Right cardiac atrium (tissue), 5 donors: ENCODE measurements at regions not wholly inside any gene's neighbourhood (a gene's known extent, or its start where the extent isn't known, plus 50 kb on each side); places are given as distances from the start of the nearest gene placed in this dataset.

Source experiments
- ATAC-seq, 2 donors: fragments of 200-7000 bp; cut with Tn5 transposase; one replicate each; pipeline versions ENCODE4 v1.8.0 to v1.9.1; 2020; ENCODE audit warnings: moderate library complexity in 2 of 2, mild to moderate bottlenecking in 1 of 2
- DNase-seq, 3 donors: peaks; one replicate each; pipeline ENCODE4 v3.0.0-alpha.2; 2020
- H3K27ac ChIP-seq: one replicate; pipeline ENCODE4 v1.5.1; 2013; ENCODE audit warnings: mild to moderate bottlenecking, low read length, control low read depth, moderate library complexity
- H3K27me3 ChIP-seq: one replicate; pipeline ENCODE4 v1.6.1; 2013; ENCODE audit not compliant: control insufficient read depth, insufficient read depth
- H3K4me1 ChIP-seq: one replicate; pipeline ENCODE4 v1.6.1; 2013; ENCODE audit warnings: low read length; ENCODE audit not compliant: control insufficient read depth, insufficient read depth
- H3K4me3 ChIP-seq: one replicate; pipeline ENCODE4 v1.5.1; 2013; ENCODE audit warnings: low read length, control low read depth
- H3K9me3 ChIP-seq: one replicate; pipeline ENCODE4 v1.6.1; 2013; ENCODE audit warnings: low read length; ENCODE audit not compliant: control insufficient read depth
- WGBS: extraction: QIAGEN DNeasy Blood & Tissue Kit; methylation state at CpG from one replicate; pipeline ENCODE4 v1.1.7; 2013; 5-methylcytosine and 5-hydroxymethylcytosine counted together
- intact Hi-C, 4 donors: fragments of 100-400 bp; cut with DNase I; formaldehyde crosslinking; loops; one replicate each; pipeline versions ENCODE4 v1.11.0 to v1.14.0; 2022 to 2023
- donor health status: healthy with polysubstance abuse.
- donor health status: DM: no; HTN: yes; CAD: no.
- donor health status: DM: no; HTN: no; CAD: no.
- donor health status: DM: no; HTN: yes; CAD: no; lungs with severe emphysema.
- donor health status: DM: yes; HTN: yes; CAD: no.

DNA sequence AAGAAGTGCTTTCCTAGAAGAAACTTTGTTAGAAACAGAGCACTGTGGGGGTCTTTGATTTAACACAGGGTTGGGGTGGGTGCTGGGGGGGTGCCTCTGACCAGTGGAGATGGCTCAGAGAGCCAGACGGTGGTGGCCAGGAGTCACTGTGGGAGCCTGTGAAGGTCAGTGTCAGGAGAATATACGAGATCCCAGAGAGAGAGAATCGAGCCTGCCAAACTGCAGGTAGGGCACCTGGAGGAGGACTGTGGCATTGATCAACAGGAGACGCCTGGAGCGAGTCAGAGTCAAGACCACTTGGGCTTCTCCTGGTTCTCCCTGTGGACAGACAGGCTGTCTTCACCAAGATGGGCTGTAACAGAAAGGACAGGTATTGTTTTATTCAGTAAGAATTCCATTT lies 136.5 kb upstream of the TWIST2 start:
- H3K27ac ChIP-seq = no peak overlapping the region

GRCh38 chr2:238712011-238712410 lies 135.9 kb upstream of the TWIST2 start:
- no peak for DNase-seq
- WGBS = 97% methylated on average over 4 of the region's 4 CpGs
- intact Hi-C loops = no loop called here

More for the DNA sequence above, 136.5 kb upstream of the TWIST2 start:
- no peaks in the 10 kb centered on the region for H3K9me3 ChIP-seq
- no peak overlapping the region for H3K4me3 ChIP-seq
- WGBS = 83% methylated on average over 5 of the region's 5 CpGs
- H3K27me3 ChIP-seq = no peaks in the 10 kb centered on the region
- H3K4me1 ChIP-seq = no peaks in the 10 kb centered on the region
- intact Hi-C loops = no loop called here
- no peak for ATAC-seq
- no peak for DNase-seq

GRCh38 chr2:238713198-238713826 lies 134.6 kb upstream of the TWIST2 start:
- WGBS = 92% methylated on average over 6 of the region's 6 CpGs
- Histone ChIP-seq H3K27ac (no peak overlapping the region), H3K4me3 (no peak overlapping the region), H3K4me1 (no peaks in the 10 kb centered on the region), H3K9me3 (no peaks in the 10 kb centered on the region), H3K27me3 (no peaks in the 10 kb centered on the region)
- intact Hi-C loops = no loop called here
- no peak for DNase-seq
- ATAC-seq = no peak

More at GRCh38 chr2:238712011-238712410, 135.9 kb upstream of the TWIST2 start:
- no peaks in the 10 kb centered on the region for H3K9me3 ChIP-seq
- H3K27me3 ChIP-seq = no peaks in the 10 kb centered on the region
- no peak overlapping the region for H3K27ac ChIP-seq
- no peak overlapping the region for H3K4me3 ChIP-seq
- ATAC-seq = no peak
- H3K4me1 ChIP-seq = no peaks in the 10 kb centered on the region

- H3K4me1 ChIP-seq = no peaks in the 10 kb centered on the region
- H3K27me3 ChIP-seq = no peaks in the 10 kb centered on the region
- ATAC-seq (no peak), DNase-seq (peak in 1 of 3 donors; percentile 55)
- no peak overlapping the region for H3K27ac ChIP-seq
- intact Hi-C loops = no loop called here
- WGBS = 70% methylated on average over 9 of the region's 9 CpGs
- H3K9me3 ChIP-seq = no peaks in the 10 kb centered on the region
- no peak overlapping the region for H3K4me3 ChIP-seq
Measured at GRCh38 chr2:238714038-238714528, 133.8 kb upstream of the TWIST2 start.

DNA sequence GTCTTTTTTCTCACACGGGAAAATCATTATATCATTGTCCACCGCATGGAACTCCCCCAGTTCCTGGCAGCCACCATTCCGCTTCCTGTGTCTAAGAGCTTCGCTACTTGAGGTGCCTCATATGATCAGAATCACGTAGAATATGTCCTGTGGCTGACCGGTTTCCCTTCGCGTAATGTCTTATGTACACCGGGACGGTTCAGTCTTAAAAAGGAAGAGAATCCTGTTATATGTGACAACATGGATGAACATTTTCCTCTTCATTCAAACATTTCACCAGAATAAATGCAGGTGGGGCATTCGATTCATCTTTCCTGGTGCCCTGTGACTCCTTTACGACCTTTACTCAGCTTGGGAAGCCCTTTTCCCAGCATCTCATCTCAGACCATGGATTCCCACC lies 131.7 kb upstream of the TWIST2 start:
- Histone ChIP-seq H3K4me3 (no peak overlapping the region), H3K4me1 (no peaks in the 10 kb centered on the region), H3K9me3 (no peaks in the 10 kb centered on the region), H3K27me3 (no peaks in the 10 kb centered on the region), H3K27ac (no peak overlapping the region)
- ATAC-seq (no peak), DNase-seq (no peak)
- 85% methylated on average over 12 of the region's 12 CpGs for WGBS
- intact Hi-C loops = no loop called here

- H3K4me1 ChIP-seq = no peaks in the 10 kb centered on the region
- intact Hi-C loops = no loop called here
- 69% methylated on average over 17 of the region's 17 CpGs for WGBS
- H3K9me3 ChIP-seq = no peaks in the 10 kb centered on the region
- DNase-seq (no peak), ATAC-seq (no peak)
- H3K27ac ChIP-seq = no peak overlapping the region
- H3K4me3 ChIP-seq = no peak overlapping the region
- no peaks in the 10 kb centered on the region for H3K27me3 ChIP-seq
Measured at GRCh38 chr2:238716585-238716984, 131.3 kb upstream of the TWIST2 start.

DNA sequence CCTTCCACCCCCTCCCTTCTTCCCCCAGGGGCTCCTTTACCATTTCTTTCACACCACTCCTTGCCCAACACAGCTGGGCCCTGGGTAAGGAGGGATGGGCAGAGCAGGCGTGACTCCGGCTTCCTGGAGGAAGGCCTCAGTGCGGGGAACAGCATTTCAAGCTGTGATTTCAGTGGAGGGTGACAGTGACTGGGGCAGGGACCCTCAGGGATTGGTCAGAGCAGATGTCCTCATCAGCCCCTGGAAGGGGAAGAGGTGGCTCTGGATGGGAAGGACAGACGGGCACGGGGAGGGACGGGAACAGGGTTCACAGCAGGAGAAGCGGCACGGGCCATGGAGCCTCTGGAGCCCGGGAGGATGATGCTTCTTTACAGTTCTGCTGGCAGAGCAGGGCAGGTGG lies 130.8 kb upstream of the TWIST2 start:
- WGBS = 81% methylated on average over 9 of the region's 9 CpGs
- intact Hi-C loops = no loop called here
- H3K4me1 ChIP-seq = no peaks in the 10 kb centered on the region
- no peak overlapping the region for H3K4me3 ChIP-seq
- ATAC-seq (no peak), DNase-seq (no peak)
- no peaks in the 10 kb centered on the region for H3K9me3 ChIP-seq
- no peaks in the 10 kb centered on the region for H3K27me3 ChIP-seq
- no peak overlapping the region for H3K27ac ChIP-seq

- DNase-seq = peak in 2 of 3 donors; percentile 64 to 72
- ATAC-seq = no peak
- Histone ChIP-seq H3K27me3 (no peaks in the 10 kb centered on the region), H3K4me1 (no peaks in the 10 kb centered on the region), H3K4me3 (no peak overlapping the region), H3K9me3 (no peaks in the 10 kb centered on the region), H3K27ac (no peak overlapping the region)
- WGBS = 78% methylated on average over 10 of the region's 10 CpGs
- intact Hi-C loops = no loop called here
Measured at GRCh38 chr2:238719641-238720040, 128.2 kb upstream of the TWIST2 start.

- Histone ChIP-seq H3K4me1 (no peaks in the 10 kb centered on the region), H3K9me3 (no peaks in the 10 kb centered on the region), H3K27me3 (no peaks in the 10 kb centered on the region), H3K4me3 (no peak overlapping the region), H3K27ac (no peak overlapping the region)
- peak in 2 of 3 donors; percentile 72 to 83 for DNase-seq
- ATAC-seq = peak in 1 of 2 donors; percentile 51
- intact Hi-C loops = no loop called here
- 41% methylated on average over 15 of the region's 15 CpGs for WGBS
Measured at GRCh38 chr2:238720232-238720672, 127.6 kb upstream of the TWIST2 start.

DNA sequence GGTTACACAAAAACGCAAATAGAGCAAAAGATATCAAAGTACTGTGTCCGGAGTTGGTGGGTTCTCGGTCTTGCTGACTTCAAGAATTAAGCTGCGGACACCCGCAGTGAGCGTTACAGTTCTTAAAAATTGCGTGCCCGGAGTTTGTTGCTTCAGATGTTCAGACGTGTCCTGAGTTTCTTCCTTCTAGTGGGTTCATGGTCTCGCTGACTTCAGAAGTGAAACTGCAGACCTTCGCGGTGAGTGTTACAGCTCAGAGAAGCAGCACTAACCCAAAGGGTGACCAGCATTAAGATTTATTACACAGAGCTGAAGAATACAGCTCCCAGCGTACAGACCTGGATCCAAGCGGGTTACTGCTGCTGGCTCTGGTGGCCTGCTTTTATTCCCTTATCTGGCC lies 125.7 kb upstream of the TWIST2 start:
- H3K9me3 ChIP-seq = no peaks in the 10 kb centered on the region
- intact Hi-C loops = no loop called here

GRCh38 chr2:238722883-238723282 lies 125.0 kb upstream of the TWIST2 start:
- no peak overlapping the region for H3K27ac ChIP-seq
- DNase-seq (no peak), ATAC-seq (no peak)
- WGBS = 94% methylated on average over 33 of the region's 33 CpGs
- H3K27me3 ChIP-seq = no peaks in the 10 kb centered on the region
- no peak overlapping the region for H3K4me3 ChIP-seq
- intact Hi-C loops = no loop called here
- peaks cover 9% of the 10 kb centered on the region for H3K4me1 ChIP-seq
- H3K9me3 ChIP-seq = no peaks in the 10 kb centered on the region

More for the DNA sequence above, 125.7 kb upstream of the TWIST2 start:
- DNase-seq (no peak), ATAC-seq (no peak)
- WGBS = 94% methylated on average over 14 of the region's 14 CpGs
- H3K4me1 ChIP-seq = peaks cover 2% of the 10 kb centered on the region
- no peaks in the 10 kb centered on the region for H3K27me3 ChIP-seq
- H3K4me3 ChIP-seq = no peak overlapping the region
- no peak overlapping the region for H3K27ac ChIP-seq
